GM23248 (cell line): ENCODE measurements at regions not wholly inside any gene's neighbourhood (a gene's known extent, or its start where the extent isn't known, plus 50 kb on each side); places are given as distances from the start of the nearest gene placed in this dataset.

ENCODE experiments used
- EZH2 ChIP-seq: fragments of 200-600 bp; sonication (generic); IDR thresholded peaks from 2 replicates; pipeline ENCODE4 v1.6.1; 2018; ENCODE audit warnings: antibody characterized with exemption, mild to moderate bottlenecking; ENCODE audit not compliant: insufficient read depth, poor library complexity, severe bottlenecking
- EZH2phosphoT487 ChIP-seq: fragments of 200-600 bp; sonication (generic); IDR thresholded peaks from 2 replicates; pipeline ENCODE4 v1.6.1; 2018; ENCODE audit warnings: antibody characterized with exemption, moderate library complexity, mild to moderate bottlenecking, low read depth; ENCODE audit not compliant: insufficient read depth

DNA sequence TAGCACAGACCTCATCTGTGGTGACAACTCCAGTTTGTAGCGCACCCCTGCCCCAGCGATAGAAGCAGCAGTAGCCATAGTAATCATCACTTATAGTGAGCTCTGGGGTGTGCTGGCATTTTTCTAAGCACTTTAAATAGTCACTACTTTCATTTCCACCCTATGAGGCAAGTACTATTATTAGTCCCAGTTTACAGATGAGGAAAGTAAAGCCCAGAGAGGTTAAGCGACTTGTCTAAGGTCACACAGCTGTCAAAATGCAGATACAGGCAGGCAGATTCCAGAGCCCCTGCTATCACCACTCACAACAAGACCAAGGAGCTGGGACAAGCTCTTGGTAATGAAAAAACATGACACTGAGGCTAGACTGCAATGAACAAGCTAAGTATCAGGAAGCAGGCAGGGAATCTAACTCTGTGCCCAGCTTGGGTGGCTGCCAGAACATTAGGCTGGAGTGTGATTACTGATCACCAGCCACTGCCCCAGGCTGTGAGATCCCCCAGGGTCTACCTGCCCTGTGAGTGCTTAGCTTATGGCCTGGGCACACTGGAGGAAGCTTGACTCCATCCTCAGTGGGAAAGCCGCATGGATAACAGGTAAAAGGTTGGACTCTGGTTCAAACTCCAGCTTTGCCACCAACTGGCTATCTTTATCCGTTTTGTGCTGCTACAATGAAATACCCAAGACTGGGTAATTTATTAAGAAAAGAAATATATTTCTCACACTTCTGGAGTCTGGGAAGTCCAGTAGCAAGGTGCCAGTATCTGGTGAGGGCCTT lies 561.1 kb downstream of the MN1 start:
- TF ChIP-seq EZH2 (no peak), EZH2phosphoT487 (no peak)
